Heart left ventricle (tissue), 16 donors: ENCODE measurements at regions not wholly inside any gene's neighbourhood (a gene's known extent, or its start where the extent isn't known, plus 50 kb on each side); places are given as distances from the start of the nearest gene placed in this dataset.
A peak's percentile ranks its signal among the peaks of the same experiment; 100 is the strongest.

Experiments used
- ATAC-seq, 4 donors: fragments of 200-7000 bp; cut with Tn5 transposase; one replicate each; pipeline ENCODE4 v1.9.1; 2020 to 2022; ENCODE audit warnings: moderate library complexity in 4 of 4, mild to moderate bottlenecking in 3 of 4, moderate number of reproducible peaks in 1 of 4
- DNase-seq, 5 donors: peaks; one replicate each; pipeline ENCODE4 v3.0.0-alpha.2; 2020
- H3K27ac ChIP-seq, 12 donors: fragments of 200-600 bp; sonication (generic) in 4 of 12; one replicate each; pipeline versions ENCODE4 v1.5.0 to v1.8.0; 2016 to 2022; ENCODE audit warnings: mild to moderate bottlenecking in 2 of 12
- H3K27me3 ChIP-seq, 9 donors: fragments of 200-600 bp; sonication (generic) in 2 of 9; one replicate each; pipeline versions ENCODE4 v1.5.1 to v1.8.0; 2016 to 2022; ENCODE audit warnings: mild to moderate bottlenecking in 3 of 9
- H3K36me3 ChIP-seq, 9 donors: fragments of 200-600 bp; sonication (generic) in 2 of 9; one replicate each; pipeline versions ENCODE4 v1.5.0 to v1.8.0; 2018 to 2022; ENCODE audit warnings: mild to moderate bottlenecking in 2 of 9
- H3K4me1 ChIP-seq, 12 donors: fragments of 200-600 bp; sonication (generic) in 4 of 12; one replicate each; pipeline versions ENCODE4 v1.5.0 to v1.8.0; 2016 to 2022; ENCODE audit warnings: mild to moderate bottlenecking in 3 of 12
- H3K4me3 ChIP-seq, 12 donors: fragments of 200-600 bp; sonication (generic) in 4 of 12; one replicate each; pipeline versions ENCODE4 v1.5.0 to v1.8.0; 2017 to 2022; ENCODE audit warnings: mild to moderate bottlenecking in 9 of 12, moderate library complexity in 4 of 12
- H3K9me3 ChIP-seq, 12 donors: fragments of 200-600 bp; sonication (generic) in 4 of 12; one replicate each; pipeline versions ENCODE4 v1.5.0 to v1.8.0; 2016 to 2022; ENCODE audit warnings: mild to moderate bottlenecking in 1 of 12
- CTCF ChIP-seq, 12 donors: fragments of 200-600 bp; sonication (generic) in 4 of 12; IDR thresholded peaks; one replicate each; pipeline versions ENCODE4 v1.5.0 to v1.8.0; 2018 to 2022; ENCODE audit warnings: antibody characterized with exemption in 12 of 12, mild to moderate bottlenecking in 5 of 12
- POLR2A ChIP-seq, 2 donors: fragments of 450-650 bp; IDR thresholded peaks; one replicate each; pipeline ENCODE4 v1.6.1; 2017; ENCODE audit warnings: antibody characterized with exemption in 2 of 2, mild to moderate bottlenecking in 2 of 2, moderate library complexity in 2 of 2
- WGBS, 4 donors: extraction: QIAGEN DNeasy Blood & Tissue Kit in 2 of 4; methylation state at CpG; one replicate each; pipeline versions ENCODE4 v1.1.5 to v1.1.7; 2013 to 2018; 5-methylcytosine and 5-hydroxymethylcytosine counted together
- intact Hi-C, 10 donors: fragments of 100-400 bp; cut with DNase I; formaldehyde crosslinking; loops; one replicate each; pipeline versions ENCODE4 v1.11.1 to v1.14.2; 2022
- donor health status: ischemic (EF 13 %, LVEDD 7.1; RV severe dilation, severe dysfunction).
- donor health status: healthy with polysubstance abuse.
- donor health status: DM: no; HTN: yes; CAD: no.
- donor health status: DM: no; HTN: no; CAD: no.
- donor health status: ischemic (EF 25% LVEDD 6.9; RV normal size, moderate dysfunction).
- donor health status: ischemic (EF 25% LVEDD 5.7; RV mildly dilated, moderate dysfunction).
- donor health status: healthy.
- donor health status: DM: yes; HTN: yes; CAD: no.
- donor health status: ischemic (EF 35%, LVEDD 5.7; RV mildly dilated, moderate dysfunction).
- donor health status: nonischemic (EF 11% LVEDD 7.7; RV severe dilation, severe dysfunction).
- donor health status: DM: yes; HTN: yes; CAD: no.
- donor health status: PGD.
- donor health status: ischemic (EF 29% LVEDD 5.4; RV normal size, mild dysfunction).
- donor health status: nonischemic (EF 23%, LVEDD 6.1; RV moderate dilation, normal function).

DNA sequence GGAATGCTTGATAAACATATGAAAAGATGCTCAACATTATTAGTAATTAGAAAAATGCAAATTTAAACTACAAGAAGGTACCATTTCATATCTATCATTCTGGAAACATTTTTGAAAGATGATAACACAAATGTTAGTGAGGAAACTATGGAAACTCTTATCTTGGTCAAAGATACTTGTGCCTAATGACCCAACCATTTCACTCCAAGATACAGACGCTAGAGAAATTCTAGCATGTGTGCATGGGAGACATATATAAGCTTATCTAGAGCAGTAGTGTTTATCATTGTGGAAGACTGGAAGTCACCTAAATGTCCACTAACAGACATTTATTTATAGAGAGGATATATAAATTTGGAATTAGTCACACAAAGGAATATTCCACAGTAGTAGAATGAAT lies 143.1 kb upstream of the HMGA2 start:
- TF ChIP-seq POLR2A (IDR thresholded peaks at IDR 0.05) (no peak), CTCF (IDR thresholded peaks at IDR 0.05) (no peak)

GRCh38 chr12:65682112-65682511 lies 142.2 kb upstream of the HMGA2 start:
- no peak for TF ChIP-seq POLR2A (IDR thresholded peaks at IDR 0.05)
- no peak for TF ChIP-seq CTCF (IDR thresholded peaks at IDR 0.05)

More for the DNA sequence above, 143.1 kb upstream of the HMGA2 start:
- peaks cover 0 to 3% (median 0%) of the 10 kb centered on the region in 12 donors for H3K9me3 ChIP-seq
- intact Hi-C loops, result loop anchor here in 4 of 10 donors (5.0 to 10.0 kb wide), 4 partner anchors 116 to 376 kb away; no protein-coding TSS in a partner anchor
- no peak overlapping the region for H3K27ac ChIP-seq
- ATAC-seq (no peak), DNase-seq (no peak)
- H3K36me3 ChIP-seq, result no peaks in the 10 kb centered on the region
- H3K27me3 ChIP-seq, result no peaks in the 10 kb centered on the region
- no peaks in the 10 kb centered on the region for H3K4me1 ChIP-seq
- H3K4me3 ChIP-seq, result no peak overlapping the region
- 33 to 38% (median 36%) methylated on average over 1 of the region's 1 CpG for WGBS, 4 donors

GRCh38 chr12:65684906-65685305 lies 139.4 kb upstream of the HMGA2 start:
- no peak for TF ChIP-seq POLR2A (IDR thresholded peaks at IDR 0.05)
- TF ChIP-seq CTCF (IDR thresholded peaks at IDR 0.05), result no peak
- no peaks in the 10 kb centered on the region for H3K9me3 ChIP-seq
- 83 to 88% (median 86%) methylated on average over 2 of the region's 2 CpGs for WGBS, 4 donors
- H3K4me3 ChIP-seq, result no peak overlapping the region
- no peak for DNase-seq
- no peaks in the 10 kb centered on the region for H3K36me3 ChIP-seq
- ATAC-seq, result no peak
- no peaks in the 10 kb centered on the region for H3K4me1 ChIP-seq
- intact Hi-C loops, result loop anchor here in 4 of 10 donors (5.0 to 10.0 kb wide), 4 partner anchors 120 to 380 kb away; no protein-coding TSS in a partner anchor
- no peak overlapping the region for H3K27ac ChIP-seq
- H3K27me3 ChIP-seq, result no peaks in the 10 kb centered on the region

More at GRCh38 chr12:65682112-65682511, 142.2 kb upstream of the HMGA2 start:
- no peak for ATAC-seq
- H3K4me1 ChIP-seq, result no peaks in the 10 kb centered on the region
- H3K36me3 ChIP-seq, result no peaks in the 10 kb centered on the region
- H3K9me3 ChIP-seq, result peaks cover 0 to 3% (median 0%) of the 10 kb centered on the region in 12 donors
- intact Hi-C loops, result loop anchor here in 4 of 10 donors (5.0 to 10.0 kb wide), 4 partner anchors 117 to 377 kb away; no protein-coding TSS in a partner anchor
- no peak for DNase-seq
- no peak overlapping the region for H3K27ac ChIP-seq
- WGBS, 4 donors, result 36 to 61% (median 41%) methylated on average over 3 of the region's 3 CpGs
- no peaks in the 10 kb centered on the region for H3K27me3 ChIP-seq
- H3K4me3 ChIP-seq, result no peak overlapping the region

DNA sequence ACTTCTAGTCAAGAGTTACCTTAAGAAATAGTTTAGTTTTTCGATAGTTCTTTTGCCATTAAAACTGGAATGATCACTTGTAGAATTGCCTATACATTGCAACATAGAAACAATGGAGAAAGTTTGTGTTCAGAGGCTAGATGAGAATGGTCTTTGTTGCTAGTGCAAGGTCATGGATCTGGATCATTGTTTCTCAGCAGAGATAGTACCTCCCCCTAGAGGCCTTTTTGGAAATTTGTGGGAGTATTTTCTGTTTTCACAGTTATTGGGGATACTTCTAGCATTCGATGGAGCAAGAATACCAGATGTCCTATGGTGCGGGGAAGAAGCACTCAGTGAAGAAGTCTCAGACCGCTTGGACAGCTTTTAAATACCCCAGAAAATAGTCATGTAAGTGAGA lies 138.8 kb upstream of the HMGA2 start:
- intact Hi-C loops, result loop anchor here in 3 of 10 donors (5.0 to 10.0 kb wide), 4 partner anchors 121 to 381 kb away; no protein-coding TSS in a partner anchor
- no peaks in the 10 kb centered on the region for H3K27me3 ChIP-seq
- WGBS, 4 donors, result 68 to 70% (median 70%) methylated on average over 4 of the region's 4 CpGs
- TF ChIP-seq POLR2A (IDR thresholded peaks at IDR 0.05) (no peak), CTCF (IDR thresholded peaks at IDR 0.05) (peak; percentile 18 to 56 (median 44))
- peak in 1 of 4 donors; percentile 24 for ATAC-seq
- H3K27ac ChIP-seq, result no peak overlapping the region
- H3K36me3 ChIP-seq, result no peaks in the 10 kb centered on the region
- no peak for DNase-seq
- no peak overlapping the region for H3K4me3 ChIP-seq
- H3K4me1 ChIP-seq, result no peaks in the 10 kb centered on the region
- no peaks in the 10 kb centered on the region for H3K9me3 ChIP-seq
